IMR-90 (cell line): ENCODE measurements at regions not wholly inside any gene's neighbourhood (a gene's known extent, or its start where the extent isn't known, plus 50 kb on each side); places are given as distances from the start of the nearest gene placed in this dataset.

ENCODE experiments used
- BHLHE40 ChIP-seq: fragments of 150-350 bp; IDR thresholded peaks from 2 replicates; pipeline ENCODE4 v1.6.1; 2016; ENCODE audit warnings: mild to moderate bottlenecking, low read depth, low read length
- CHD1 ChIP-seq: IDR thresholded peaks from 2 replicates; pipeline ENCODE4 v1.6.1; 2012; ENCODE audit warnings: low read depth, low read length, improper control_type of control experiment
- NFE2L2 ChIP-seq: fragments of 150-350 bp; IDR thresholded peaks from 2 replicates; pipeline ENCODE4 v1.6.1; 2016; ENCODE audit warnings: low read depth, mild to moderate bottlenecking, low read length
- POLR2A ChIP-seq: IDR thresholded peaks from 2 replicates; pipeline ENCODE4 v1.6.1; 2012; ENCODE audit warnings: mild to moderate bottlenecking, low read depth, low read length
- RFX5 ChIP-seq: IDR thresholded peaks from 2 replicates; pipeline ENCODE4 v1.8.0; 2012; ENCODE audit warnings: low read depth, mild to moderate bottlenecking, low read length, moderate library complexity
- TF ChIP-seq, protein P1 (sequence below): conservative IDR thresholded peaks from 2 replicates; pipeline ENCODE4 v1.5.1; 2012; ENCODE audit warnings: mild to moderate bottlenecking, low read depth, low read length, improper control_type of control experiment
- TF ChIP-seq, protein P2 (sequence below): fragments of 150-350 bp; IDR thresholded peaks from 2 replicates; pipeline ENCODE4 v1.6.1; 2017; ENCODE audit warnings: mild to moderate bottlenecking, antibody characterized with exemption, low read length, low read depth

DNA sequence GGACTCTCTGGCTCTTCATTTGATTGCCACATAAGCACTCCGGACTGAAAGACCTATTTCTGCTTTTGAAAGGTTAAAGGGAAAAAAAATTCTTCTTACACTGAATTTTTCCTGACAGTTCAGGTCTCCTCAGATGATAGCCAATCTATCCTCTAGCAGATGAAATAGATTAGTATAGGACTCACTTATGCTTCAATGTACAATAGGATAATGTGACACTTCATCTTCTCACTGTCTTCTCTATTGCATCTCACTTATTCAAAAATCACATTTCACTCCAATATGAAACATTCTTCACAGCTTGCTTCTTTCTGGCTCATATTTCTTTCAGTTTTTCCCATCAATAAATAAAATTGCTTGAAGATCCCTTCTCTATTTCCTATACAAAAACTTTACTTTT lies 860.9 kb upstream of the SLITRK6 start:
- TF ChIP-seq, protein P1, sequence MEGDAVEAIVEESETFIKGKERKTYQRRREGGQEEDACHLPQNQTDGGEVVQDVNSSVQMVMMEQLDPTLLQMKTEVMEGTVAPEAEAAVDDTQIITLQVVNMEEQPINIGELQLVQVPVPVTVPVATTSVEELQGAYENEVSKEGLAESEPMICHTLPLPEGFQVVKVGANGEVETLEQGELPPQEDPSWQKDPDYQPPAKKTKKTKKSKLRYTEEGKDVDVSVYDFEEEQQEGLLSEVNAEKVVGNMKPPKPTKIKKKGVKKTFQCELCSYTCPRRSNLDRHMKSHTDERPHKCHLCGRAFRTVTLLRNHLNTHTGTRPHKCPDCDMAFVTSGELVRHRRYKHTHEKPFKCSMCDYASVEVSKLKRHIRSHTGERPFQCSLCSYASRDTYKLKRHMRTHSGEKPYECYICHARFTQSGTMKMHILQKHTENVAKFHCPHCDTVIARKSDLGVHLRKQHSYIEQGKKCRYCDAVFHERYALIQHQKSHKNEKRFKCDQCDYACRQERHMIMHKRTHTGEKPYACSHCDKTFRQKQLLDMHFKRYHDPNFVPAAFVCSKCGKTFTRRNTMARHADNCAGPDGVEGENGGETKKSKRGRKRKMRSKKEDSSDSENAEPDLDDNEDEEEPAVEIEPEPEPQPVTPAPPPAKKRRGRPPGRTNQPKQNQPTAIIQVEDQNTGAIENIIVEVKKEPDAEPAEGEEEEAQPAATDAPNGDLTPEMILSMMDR: no peak
- no peak for TF ChIP-seq POLR2A
- TF ChIP-seq, protein P2, sequence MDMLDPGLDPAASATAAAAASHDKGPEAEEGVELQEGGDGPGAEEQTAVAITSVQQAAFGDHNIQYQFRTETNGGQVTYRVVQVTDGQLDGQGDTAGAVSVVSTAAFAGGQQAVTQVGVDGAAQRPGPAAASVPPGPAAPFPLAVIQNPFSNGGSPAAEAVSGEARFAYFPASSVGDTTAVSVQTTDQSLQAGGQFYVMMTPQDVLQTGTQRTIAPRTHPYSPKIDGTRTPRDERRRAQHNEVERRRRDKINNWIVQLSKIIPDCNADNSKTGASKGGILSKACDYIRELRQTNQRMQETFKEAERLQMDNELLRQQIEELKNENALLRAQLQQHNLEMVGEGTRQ: no peak
- TF ChIP-seq RFX5: no peak
- TF ChIP-seq NFE2L2: no peak
- no peak for TF ChIP-seq CHD1
- TF ChIP-seq BHLHE40: no peak
